GM06990 (cell line): ENCODE measurements at regions not wholly inside any gene's neighbourhood (a gene's known extent, or its start where the extent isn't known, plus 50 kb on each side); places are given as distances from the start of the nearest gene placed in this dataset.

Experiments used
- DNase-seq: peaks from one replicate; pipeline ENCODE4 v3.0.0-alpha.2; 2011; ENCODE audit not compliant: insufficient read length; ENCODE audit errors: extremely low read depth
- H3K27me3 ChIP-seq: replicated peaks from 2 replicates; pipeline ENCODE4 v1.6.0; 2011; ENCODE audit warnings: low read length; ENCODE audit not compliant: control insufficient read depth, insufficient read depth
- H3K36me3 ChIP-seq: 2 replicates; pipeline ENCODE4 v1.5.1; 2011; ENCODE audit warnings: low read length; ENCODE audit not compliant: control insufficient read depth, insufficient read depth
- H3K4me3 ChIP-seq: replicated peaks from 2 replicates; pipeline ENCODE4 v1.5.1; 2011; ENCODE audit warnings: low read depth, mild to moderate bottlenecking, control low read depth, low read length
- CTCF ChIP-seq: IDR thresholded peaks from 2 replicates; pipeline ENCODE4 v1.5.1; 2011; ENCODE audit warnings: low read length, control low read depth, mild to moderate bottlenecking, inconsistent platforms; ENCODE audit not compliant: insufficient read depth, poor library complexity, severe bottlenecking

DNA sequence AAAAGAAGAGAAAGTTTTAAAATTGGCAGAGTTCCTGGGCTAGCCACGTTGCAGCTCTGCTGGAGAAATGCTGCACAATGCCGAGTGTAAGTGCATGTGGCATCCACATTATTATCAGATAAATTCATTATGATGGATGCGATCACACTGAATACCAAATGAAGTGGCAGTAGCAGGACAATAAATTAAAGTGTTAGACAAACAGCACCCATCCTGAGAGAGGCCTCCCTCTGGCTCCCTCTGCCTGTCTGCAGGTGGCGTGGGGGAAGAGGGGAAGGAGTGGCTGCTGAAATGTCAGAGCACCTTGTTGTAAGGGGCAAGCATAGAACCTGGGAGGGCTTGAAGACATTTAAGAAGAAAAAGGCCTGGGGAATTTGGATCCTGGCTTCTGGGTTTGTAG lies 324.1 kb downstream of the HAPSTR1 start:
- no peaks in the 10 kb centered on the region for H3K36me3 ChIP-seq
- no peak overlapping the region for H3K4me3 ChIP-seq
- no peak for TF ChIP-seq CTCF
- H3K27me3 ChIP-seq = no peaks in the 10 kb centered on the region; the same call in 1 of the 2 replicates
- DNase-seq = no peak

GRCh38 chr16:9417898-9418297 lies 326.5 kb downstream of the HAPSTR1 start:
- H3K4me3 ChIP-seq = no peak overlapping the region
- no peaks in the 10 kb centered on the region for H3K36me3 ChIP-seq
- DNase-seq = no peak
- H3K27me3 ChIP-seq = no peaks in the 10 kb centered on the region; the same call in 1 of the 2 replicates
- TF ChIP-seq CTCF = no peak

- no peak for TF ChIP-seq CTCF
- Histone ChIP-seq H3K4me3 (no peak overlapping the region), H3K27me3 (no peaks in the 10 kb centered on the region; the same call in 1 of the 2 replicates), H3K36me3 (no peaks in the 10 kb centered on the region)
- DNase-seq = no peak
Observed at GRCh38 chr16:9419161-9419560, 327.7 kb downstream of the HAPSTR1 start.

GRCh38 chr16:9422762-9423513 lies 331.5 kb downstream of the HAPSTR1 start:
- DNase-seq = no peak
- Histone ChIP-seq H3K36me3 (no peaks in the 10 kb centered on the region), H3K4me3 (no peak overlapping the region), H3K27me3 (no peaks in the 10 kb centered on the region; the same call in 1 of the 2 replicates)
- no peak for TF ChIP-seq CTCF

- H3K36me3 ChIP-seq = no peaks in the 10 kb centered on the region
- no peaks in the 10 kb centered on the region for H3K27me3 ChIP-seq
- no peak overlapping the region for H3K4me3 ChIP-seq
- no peak for TF ChIP-seq CTCF
- no peak for DNase-seq
Observed at GRCh38 chr16:9425236-9425635, 333.8 kb downstream of the HAPSTR1 start.
